ENCODE measurements at regions not wholly inside any gene's neighbourhood (a gene's known extent, or its start where the extent isn't known, plus 50 kb on each side); places are given as distances from the start of the nearest gene placed in this dataset.
"Not testable (repeated sequence)": the region's sequence is repeated elsewhere in the genome, so short reads cannot be mapped to it uniquely, and the experiment has no call there.

- H3K4me1 Mint-ChIP-seq (ENCODE audit: low read depth in 2 of 2) = no peaks in the 10 kb centered on the region
- H3K27ac Mint-ChIP-seq = no peak overlapping the region
- H3K4me3 Mint-ChIP-seq = no peak overlapping the region
- DNase-seq = no peak
- peaks cover 3% of the 10 kb centered on the region for H3K36me3 Mint-ChIP-seq (ENCODE audit: insufficient read depth)
- ATAC-seq (replicated peaks) = no peak
- peaks cover 3 to 7% of the 10 kb centered on the region in 2 donors for H3K9me3 Mint-ChIP-seq
- H3K27me3 Mint-ChIP-seq = no peaks in the 10 kb centered on the region
These were observed 387.5 kb upstream of the ATP11B start for GRCh38 chr3:182405759-182406158.

- no peak for ATAC-seq (replicated peaks)
- H3K27ac Mint-ChIP-seq = no peak overlapping the region
These were observed 386.5 kb upstream of the ATP11B start for GRCh38 chr3:182406786-182407185.

DNA sequence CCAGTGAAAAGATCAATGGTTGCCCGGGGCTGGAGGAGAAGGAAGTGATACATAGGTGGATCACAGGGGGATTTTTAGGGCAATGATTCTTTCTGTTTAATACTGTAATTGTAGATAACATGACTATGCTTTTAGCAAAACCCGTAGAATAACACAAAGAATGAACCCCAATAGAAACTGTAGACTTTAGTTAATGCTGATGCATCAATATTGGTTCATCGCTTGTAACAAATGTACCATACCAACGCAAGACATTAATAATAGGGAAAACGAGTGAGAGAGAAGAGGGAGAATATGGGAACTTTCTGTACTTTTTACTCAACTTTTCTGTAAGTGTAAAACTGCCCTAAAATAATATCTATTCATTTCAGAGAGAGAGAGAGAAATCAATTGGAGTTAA, 383.3 kb upstream of the ATP11B start:
- ATAC-seq (replicated peaks) = no peak
- H3K4me3 Mint-ChIP-seq = no peak overlapping the region
- no peak for DNase-seq
- H3K27me3 Mint-ChIP-seq = no peaks in the 10 kb centered on the region
- H3K4me1 Mint-ChIP-seq (ENCODE audit: low read depth in 2 of 2) = no peaks in the 10 kb centered on the region
- H3K27ac Mint-ChIP-seq = no peak overlapping the region
- peaks cover 0 to 2% of the 10 kb centered on the region in 2 donors for H3K9me3 Mint-ChIP-seq
- H3K36me3 Mint-ChIP-seq (ENCODE audit: insufficient read depth) = no peaks in the 10 kb centered on the region

More at GRCh38 chr3:182406786-182407185, 386.5 kb upstream of the ATP11B start:
- DNase-seq = no peak
- H3K4me1 Mint-ChIP-seq (ENCODE audit: low read depth in 2 of 2) = no peaks in the 10 kb centered on the region
- H3K36me3 Mint-ChIP-seq (ENCODE audit: insufficient read depth) = no peaks in the 10 kb centered on the region
- peaks cover 3 to 4% of the 10 kb centered on the region in 2 donors for H3K9me3 Mint-ChIP-seq
- H3K4me3 Mint-ChIP-seq = no peak overlapping the region
- H3K27me3 Mint-ChIP-seq = no peaks in the 10 kb centered on the region

- Mint-ChIP-seq H3K4me3 (no peak overlapping the region), H3K4me1 (ENCODE audit: low read depth in 2 of 2) (no peaks in the 10 kb centered on the region), H3K36me3 (ENCODE audit: insufficient read depth) (no peaks in the 10 kb centered on the region), H3K27ac (no peak overlapping the region), H3K9me3 (peaks cover 0 to 2% of the 10 kb centered on the region in 2 donors), H3K27me3 (no peaks in the 10 kb centered on the region)
- no peak for ATAC-seq (replicated peaks)
- DNase-seq = no peak
These were observed 381.2 kb upstream of the ATP11B start for GRCh38 chr3:182412066-182412465.

DNA sequence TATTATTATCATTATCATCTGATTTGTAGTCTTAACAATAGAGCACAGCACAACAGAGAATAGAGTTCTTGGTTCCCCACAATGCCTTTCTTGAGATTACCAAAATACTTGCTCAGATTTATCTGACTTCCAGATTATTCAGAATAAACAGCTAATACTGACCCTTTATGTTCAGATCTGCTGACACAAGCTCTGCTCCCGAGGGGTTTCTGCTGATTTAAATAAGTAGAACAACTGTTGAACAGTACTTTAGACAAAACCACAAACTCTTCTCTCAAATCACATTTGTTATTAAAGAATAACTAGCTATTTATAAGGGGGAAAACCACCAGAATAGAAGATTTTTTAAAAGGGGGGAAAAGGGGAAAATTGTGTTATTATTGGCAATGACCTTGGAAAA, 380.2 kb upstream of the ATP11B start:
- Mint-ChIP-seq H3K36me3 (ENCODE audit: insufficient read depth) (no peaks in the 10 kb centered on the region), H3K4me3 (no peak overlapping the region), H3K4me1 (ENCODE audit: low read depth in 2 of 2) (no peaks in the 10 kb centered on the region)

GRCh38 chr3:182413682-182414081, 379.6 kb upstream of the ATP11B start:
- DNase-seq (no peak), ATAC-seq (replicated peaks) (no peak)
- H3K27me3 Mint-ChIP-seq = no peaks in the 10 kb centered on the region
- H3K9me3 Mint-ChIP-seq = peaks cover 0 to 2% of the 10 kb centered on the region in 2 donors
- no peak overlapping the region for H3K27ac Mint-ChIP-seq
- no peaks in the 10 kb centered on the region for H3K4me1 Mint-ChIP-seq (ENCODE audit: low read depth in 2 of 2)
- H3K36me3 Mint-ChIP-seq (ENCODE audit: insufficient read depth) = no peaks in the 10 kb centered on the region
- no peak overlapping the region for H3K4me3 Mint-ChIP-seq

More for the DNA sequence above, 380.2 kb upstream of the ATP11B start:
- ATAC-seq (replicated peaks) = no peak
- Mint-ChIP-seq H3K9me3 (peaks cover 0 to 2% of the 10 kb centered on the region in 2 donors), H3K27me3 (no peaks in the 10 kb centered on the region), H3K27ac (no peak overlapping the region)
- DNase-seq = no peak

DNA sequence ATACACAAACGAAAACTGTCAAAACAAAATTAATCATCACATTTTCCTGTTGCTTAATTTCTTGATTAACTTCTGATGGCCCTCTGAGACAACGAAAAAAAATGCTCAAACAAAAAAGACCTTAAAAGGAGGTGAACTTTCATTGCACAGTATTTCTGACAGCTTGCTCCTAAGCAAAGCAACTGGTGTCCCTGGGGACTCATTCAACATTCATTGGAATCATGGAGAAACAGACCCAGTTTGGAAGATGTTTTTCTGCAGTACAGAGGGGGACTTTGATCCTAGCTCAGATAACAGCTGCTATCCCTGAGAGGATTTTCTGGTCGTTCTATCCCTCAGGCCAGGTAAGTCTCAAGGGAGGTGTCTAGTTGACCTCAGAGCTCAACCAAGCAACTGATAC, 378.7 kb upstream of the ATP11B start:
- Mint-ChIP-seq H3K4me1 (ENCODE audit: low read depth in 2 of 2) (no peaks in the 10 kb centered on the region), H3K9me3 (peaks cover 0 to 2% of the 10 kb centered on the region in 2 donors), H3K4me3 (no peak overlapping the region), H3K27ac (no peak overlapping the region), H3K36me3 (ENCODE audit: insufficient read depth) (no peaks in the 10 kb centered on the region), H3K27me3 (no peaks in the 10 kb centered on the region)
- DNase-seq = no peak
- no peak for ATAC-seq (replicated peaks)

GRCh38 chr3:182420741-182421140, 372.6 kb upstream of the ATP11B start:
- Mint-ChIP-seq H3K9me3 (peaks cover 7 to 11% of the 10 kb centered on the region in 2 donors), H3K27ac (no peak overlapping the region), H3K4me3 (no peak overlapping the region), H3K36me3 (ENCODE audit: insufficient read depth) (no peaks in the 10 kb centered on the region), H3K4me1 (ENCODE audit: low read depth in 2 of 2) (no peaks in the 10 kb centered on the region), H3K27me3 (no peaks in the 10 kb centered on the region)
- DNase-seq (no peak), ATAC-seq (replicated peaks) (no peak)

GRCh38 chr3:182424006-182424405, 369.3 kb upstream of the ATP11B start:
- Mint-ChIP-seq H3K36me3 (ENCODE audit: insufficient read depth) (no peaks in the 10 kb centered on the region), H3K9me3 (peaks cover 7 to 11% of the 10 kb centered on the region in 2 donors), H3K27ac (no peak overlapping the region), H3K27me3 (no peaks in the 10 kb centered on the region), H3K4me1 (ENCODE audit: low read depth in 2 of 2) (no peaks in the 10 kb centered on the region), H3K4me3 (no peak overlapping the region)
- ATAC-seq (replicated peaks) = no peak
- no peak for DNase-seq

DNA sequence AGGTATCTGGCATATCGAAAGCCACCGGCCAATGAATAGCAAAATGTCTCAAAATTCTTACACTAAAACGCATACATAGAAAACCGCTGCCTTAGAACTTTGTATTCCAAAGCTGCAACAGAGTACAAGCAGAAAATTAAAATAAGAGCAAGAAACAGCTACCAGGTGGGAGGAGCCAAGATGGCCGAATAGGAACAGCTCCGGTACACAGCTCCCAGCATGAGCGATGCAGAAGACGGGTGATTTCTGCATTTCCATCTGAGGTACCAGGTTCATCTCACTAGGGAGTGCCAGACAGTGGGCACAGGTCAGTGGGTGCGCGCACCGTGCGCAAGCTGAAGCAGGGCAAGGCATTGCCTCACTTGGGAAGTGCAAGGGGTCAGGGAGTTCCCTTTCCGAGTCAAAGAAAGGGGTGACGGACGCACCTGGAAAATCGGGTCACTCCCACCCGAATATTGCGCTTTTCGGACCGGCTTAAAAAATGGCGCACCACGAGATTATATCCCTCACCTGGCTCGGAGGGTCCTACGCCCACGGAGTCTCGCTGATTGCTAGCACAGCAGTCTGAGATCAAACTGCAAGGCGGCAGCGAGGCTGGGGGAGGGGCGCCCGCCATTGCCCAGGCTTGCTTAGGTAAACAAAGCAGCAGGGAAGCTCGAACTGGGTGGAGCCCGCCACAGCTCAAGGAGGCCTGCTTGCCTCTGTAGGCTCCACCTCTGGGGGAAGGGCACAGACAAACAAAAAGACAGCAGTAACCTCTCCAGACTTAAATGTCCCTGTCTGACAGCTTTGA, 367.2 kb upstream of the ATP11B start:
- H3K36me3 Mint-ChIP-seq (ENCODE audit: insufficient read depth); DNase-seq; H3K4me3 Mint-ChIP-seq; ATAC-seq (replicated peaks); H3K27me3 Mint-ChIP-seq; H3K4me1 Mint-ChIP-seq (ENCODE audit: low read depth in 2 of 2); H3K27ac Mint-ChIP-seq: not testable (repeated sequence)
- H3K9me3 Mint-ChIP-seq = peaks cover 7 to 11% of the 10 kb centered on the region in 2 donors

GRCh38 chr3:182431972-182432371, 361.3 kb upstream of the ATP11B start:
- H3K4me1 Mint-ChIP-seq (ENCODE audit: low read depth in 2 of 2); H3K36me3 Mint-ChIP-seq (ENCODE audit: insufficient read depth); H3K4me3 Mint-ChIP-seq; H3K9me3 Mint-ChIP-seq; ATAC-seq (replicated peaks); H3K27me3 Mint-ChIP-seq; DNase-seq; H3K27ac Mint-ChIP-seq: not testable (repeated sequence)

DNA sequence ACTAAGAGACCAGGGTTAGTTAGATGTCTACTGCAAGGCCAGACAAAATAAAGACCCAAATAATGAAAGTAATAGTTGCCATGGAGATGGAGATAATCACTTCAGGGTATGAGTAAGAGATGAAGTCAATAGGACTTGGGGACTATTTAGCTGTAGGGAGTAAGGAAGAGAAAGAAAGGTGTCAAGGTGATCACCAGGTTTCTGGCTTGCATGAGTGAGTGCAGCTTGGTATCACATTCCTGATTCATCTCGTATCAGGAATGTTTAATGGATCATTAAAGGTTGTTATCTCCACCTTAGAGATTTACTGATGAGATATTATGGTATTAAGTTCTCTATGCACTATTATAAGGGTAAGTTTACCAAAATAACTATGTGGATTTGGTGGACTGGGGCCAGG, 357.4 kb upstream of the ATP11B start:
- H3K4me3 Mint-ChIP-seq = no peak overlapping the region
- DNase-seq (no peak), ATAC-seq (replicated peaks) (no peak)
- peaks cover 4 to 5% of the 10 kb centered on the region in 2 donors for H3K9me3 Mint-ChIP-seq
- no peaks in the 10 kb centered on the region for H3K27me3 Mint-ChIP-seq
- H3K4me1 Mint-ChIP-seq (ENCODE audit: low read depth in 2 of 2) = no peaks in the 10 kb centered on the region
- no peaks in the 10 kb centered on the region for H3K36me3 Mint-ChIP-seq (ENCODE audit: insufficient read depth)
- no peak overlapping the region for H3K27ac Mint-ChIP-seq

- H3K4me3 Mint-ChIP-seq = no peak overlapping the region
- ATAC-seq (replicated peaks) (no peak), DNase-seq (no peak)
These were observed 356.8 kb upstream of the ATP11B start for GRCh38 chr3:182436547-182436946.

GRCh38 chr3:182438398-182438797, 354.9 kb upstream of the ATP11B start:
- Mint-ChIP-seq H3K4me1 (ENCODE audit: low read depth in 2 of 2) (no peaks in the 10 kb centered on the region), H3K36me3 (ENCODE audit: insufficient read depth) (no peaks in the 10 kb centered on the region), H3K27me3 (no peaks in the 10 kb centered on the region), H3K4me3 (no peak overlapping the region), H3K9me3 (peaks cover 4 to 5% of the 10 kb centered on the region in 2 donors), H3K27ac (no peak overlapping the region)
- no peak for DNase-seq
- ATAC-seq (replicated peaks) = no peak

More at GRCh38 chr3:182436547-182436946, 356.8 kb upstream of the ATP11B start:
- H3K36me3 Mint-ChIP-seq (ENCODE audit: insufficient read depth) = no peaks in the 10 kb centered on the region
- H3K27ac Mint-ChIP-seq = no peak overlapping the region
- H3K27me3 Mint-ChIP-seq = no peaks in the 10 kb centered on the region
- peaks cover 4 to 5% of the 10 kb centered on the region in 2 donors for H3K9me3 Mint-ChIP-seq
- no peaks in the 10 kb centered on the region for H3K4me1 Mint-ChIP-seq (ENCODE audit: low read depth in 2 of 2)

All from effector memory CD8-positive, alpha-beta T cell (primary cell).